Stimulated activated CD4-positive, alpha-beta T cell treated with anti-CD3 and anti-CD28 coated beads, Interleukin-15, amount 100 ng/mL, for 1 hour (primary cell): ENCODE measurements at regions not wholly inside any gene's neighbourhood (a gene's known extent, or its start where the extent isn't known, plus 50 kb on each side); places are given as distances from the start of the nearest gene placed in this dataset.

Experiments used
- DNase-seq, 2 donors: peaks; one replicate each; pipeline ENCODE4 v3.0.0-alpha.2; 2020; ENCODE audit warnings: low read depth in 1 of 2, low spot score in 1 of 2

DNA sequence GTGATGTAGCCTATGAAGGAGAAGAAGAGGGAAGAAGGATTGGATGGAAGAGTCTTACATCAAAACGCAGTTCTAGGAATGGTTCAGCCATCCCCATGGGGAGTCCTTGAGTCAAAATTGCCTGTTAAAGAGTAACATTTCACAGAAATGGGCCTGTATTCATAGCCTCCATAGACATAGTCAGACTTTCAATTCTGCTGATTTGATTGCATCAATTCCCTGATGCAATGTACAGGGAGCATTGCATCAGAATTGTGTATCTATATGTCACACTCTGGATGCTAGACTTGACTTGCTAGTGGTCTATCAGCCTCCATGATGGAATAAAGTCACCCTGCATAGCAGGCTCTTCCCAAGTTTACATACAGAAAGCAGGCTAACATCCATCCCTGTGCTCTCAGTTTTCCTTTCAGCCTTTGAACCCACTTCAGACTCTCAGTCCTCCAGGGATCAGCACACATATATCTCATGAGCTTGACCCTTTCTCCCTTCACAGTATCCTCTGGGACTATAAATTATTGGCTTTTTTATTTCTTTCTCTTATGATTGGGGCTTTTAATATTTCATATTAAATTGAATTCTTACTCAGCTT is 1111.7 kb upstream of the B3GALT2 start:
- no peak for DNase-seq

DNA sequence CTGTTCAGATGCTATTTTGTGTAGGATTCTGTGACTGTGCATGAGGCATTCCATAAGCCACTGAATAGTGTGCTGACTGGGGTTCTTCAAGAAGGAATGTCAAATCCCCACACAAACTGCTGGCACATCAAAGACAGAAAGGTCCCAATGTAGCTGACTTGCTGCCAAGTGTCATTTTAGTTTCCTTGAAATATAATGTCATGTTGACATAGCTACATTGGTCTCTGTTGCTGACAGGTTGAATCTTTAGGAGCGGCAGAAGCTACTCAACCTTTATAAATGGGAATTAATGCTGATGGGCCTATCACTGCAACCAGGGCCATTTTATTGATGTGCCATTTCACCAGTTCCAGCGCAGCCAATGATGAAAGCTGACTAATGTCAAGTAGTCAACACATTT is 1110.7 kb upstream of the B3GALT2 start:
- DNase-seq = no peak

- DNase-seq = no peak
Measured at GRCh38 chr1:194296201-194296600, 1109.8 kb upstream of the B3GALT2 start.

- DNase-seq = no peak
Measured at GRCh38 chr1:194295685-194296084, 1109.3 kb upstream of the B3GALT2 start.

GRCh38 chr1:194293851-194294405 is 1107.5 kb upstream of the B3GALT2 start:
- no peak for DNase-seq

DNA sequence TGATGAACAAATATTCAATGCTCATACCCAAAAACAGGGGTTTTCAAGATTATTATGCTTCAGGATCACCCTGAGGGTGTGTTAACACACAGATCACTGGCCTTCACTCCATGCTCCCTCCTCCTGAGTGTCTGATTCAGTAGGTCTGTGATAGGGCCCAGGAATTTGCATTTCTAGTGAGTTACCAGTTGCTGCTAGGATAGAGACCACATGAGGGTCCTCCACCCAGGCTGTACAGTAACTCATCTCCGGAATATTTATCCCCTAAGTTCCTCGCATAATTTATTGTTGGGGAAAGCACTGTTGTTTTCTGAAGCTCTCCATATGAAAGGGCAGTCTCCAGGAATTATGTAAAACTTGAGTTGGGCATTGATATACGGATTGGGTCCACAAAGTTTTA is 1106.6 kb upstream of the B3GALT2 start:
- no peak for DNase-seq

DNA sequence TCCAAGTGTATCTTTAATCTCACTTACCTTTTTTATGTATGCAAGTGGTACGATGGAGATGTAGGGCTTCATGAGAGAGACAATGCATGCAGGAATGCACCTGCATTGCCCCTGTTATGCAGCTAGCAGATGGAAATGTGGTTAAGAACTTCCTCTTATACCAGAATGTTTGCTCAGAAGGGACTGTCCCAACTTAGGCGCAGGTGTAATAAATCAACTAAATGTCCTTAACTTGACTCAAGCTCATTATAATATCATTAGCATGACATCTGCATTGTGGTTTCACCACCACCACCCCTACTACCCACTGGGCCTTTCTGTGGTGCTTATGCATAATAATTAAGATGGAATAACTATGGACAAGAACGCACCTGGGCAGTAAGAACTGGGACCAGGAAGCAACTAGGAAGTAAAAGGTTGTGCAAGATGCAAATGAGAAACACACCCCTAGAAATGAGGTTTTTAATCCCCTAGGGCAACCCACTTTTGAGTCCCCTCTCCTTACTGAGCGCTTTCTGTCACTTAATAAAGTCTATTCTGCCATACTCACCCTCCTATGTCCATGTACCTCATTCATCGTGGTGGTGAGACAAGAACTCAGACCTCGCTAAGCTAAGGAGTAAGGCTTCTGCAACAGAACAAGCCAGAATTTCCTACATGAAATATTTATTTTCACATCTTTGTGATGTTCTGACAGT is 1103.3 kb upstream of the B3GALT2 start:
- DNase-seq = peak in 1 of 2 donors; percentile 17

GRCh38 chr1:194288238-194288637 is 1101.8 kb upstream of the B3GALT2 start:
- DNase-seq = no peak

- DNase-seq = no peak
Measured at GRCh38 chr1:194281376-194281775, 1095.0 kb upstream of the B3GALT2 start.

GRCh38 chr1:194280463-194280862 is 1094.0 kb upstream of the B3GALT2 start:
- no peak for DNase-seq

- DNase-seq = no peak
Measured at GRCh38 chr1:194279975-194280374, 1093.6 kb upstream of the B3GALT2 start.

DNA sequence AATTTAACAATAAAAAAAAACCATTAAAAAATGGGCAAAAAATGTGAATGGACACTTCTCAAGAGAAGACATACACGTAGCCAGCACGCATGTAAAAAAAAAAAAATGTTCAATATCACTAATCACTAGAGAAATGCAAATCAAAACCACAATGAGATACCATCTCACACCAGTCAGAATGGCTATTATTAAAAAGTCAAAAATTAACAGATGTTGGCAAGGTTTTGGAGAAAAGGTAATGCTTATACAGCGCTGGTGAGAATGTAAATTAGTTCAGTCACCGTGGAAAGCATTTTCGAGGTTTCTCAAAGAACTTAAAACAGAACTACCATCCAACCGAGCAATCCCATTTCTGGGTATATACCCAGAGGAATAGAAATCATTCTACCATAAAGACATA is 1091.5 kb upstream of the B3GALT2 start:
- no peak for DNase-seq

- no peak for DNase-seq
Measured at GRCh38 chr1:194273660-194274059, 1087.2 kb upstream of the B3GALT2 start.

DNA sequence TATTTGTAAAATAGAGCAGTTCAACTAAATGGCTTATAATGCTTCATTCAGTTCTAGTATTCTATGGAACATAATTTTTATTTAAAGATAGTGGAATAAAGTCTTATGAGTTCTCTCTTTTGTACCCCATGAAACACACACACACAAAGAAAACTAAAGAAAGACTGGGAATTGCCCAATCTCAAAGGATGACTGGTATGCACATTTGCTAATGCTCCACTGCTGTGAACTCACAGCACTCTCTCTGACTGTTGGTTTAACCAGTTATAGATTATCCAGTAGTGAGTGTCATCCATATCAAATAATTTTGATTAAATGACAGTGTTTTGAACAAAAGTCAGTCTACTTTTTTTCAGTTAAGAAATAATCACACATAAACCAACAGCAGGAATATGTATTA is 1082.4 kb upstream of the B3GALT2 start:
- no peak for DNase-seq

- DNase-seq = no peak
Measured at GRCh38 chr1:194267021-194267420, 1080.6 kb upstream of the B3GALT2 start.

DNA sequence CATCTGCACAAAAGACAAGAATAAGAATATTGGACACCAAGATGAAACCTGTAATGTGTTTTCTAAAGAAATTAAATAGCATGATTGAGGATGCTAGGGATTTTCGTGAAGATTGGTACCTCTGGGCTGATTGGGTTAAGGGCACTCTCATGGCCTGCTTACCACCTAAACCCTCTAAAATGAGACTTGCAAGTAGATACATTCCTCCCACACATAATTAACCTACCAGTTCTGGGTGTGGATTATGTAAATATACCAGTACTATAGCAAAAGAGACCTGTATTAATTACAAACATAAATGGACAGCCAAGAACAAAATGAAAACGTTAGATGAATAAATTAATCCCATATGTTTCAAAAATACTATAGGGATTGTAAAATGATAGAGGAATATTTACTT is 1069.6 kb upstream of the B3GALT2 start:
- DNase-seq = no peak

DNA sequence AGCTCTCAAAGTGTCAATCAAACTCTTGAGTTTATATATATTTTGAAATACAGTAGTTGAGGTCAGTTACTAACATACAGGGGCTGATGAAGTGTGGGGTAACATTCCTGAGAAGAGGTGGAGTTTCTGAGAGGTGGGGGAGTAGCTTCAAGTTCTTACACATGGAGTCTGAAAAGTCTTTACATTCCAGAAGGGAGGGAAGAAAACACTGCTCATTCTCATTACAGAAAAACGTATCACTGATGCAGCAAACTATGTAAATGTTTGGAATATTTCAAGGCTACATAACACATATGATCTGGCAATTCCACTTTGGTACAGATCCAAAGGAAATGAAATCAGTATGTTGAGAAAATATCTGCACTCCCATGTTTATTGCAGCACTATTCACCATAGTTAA is 1065.8 kb upstream of the B3GALT2 start:
- no peak for DNase-seq

DNA sequence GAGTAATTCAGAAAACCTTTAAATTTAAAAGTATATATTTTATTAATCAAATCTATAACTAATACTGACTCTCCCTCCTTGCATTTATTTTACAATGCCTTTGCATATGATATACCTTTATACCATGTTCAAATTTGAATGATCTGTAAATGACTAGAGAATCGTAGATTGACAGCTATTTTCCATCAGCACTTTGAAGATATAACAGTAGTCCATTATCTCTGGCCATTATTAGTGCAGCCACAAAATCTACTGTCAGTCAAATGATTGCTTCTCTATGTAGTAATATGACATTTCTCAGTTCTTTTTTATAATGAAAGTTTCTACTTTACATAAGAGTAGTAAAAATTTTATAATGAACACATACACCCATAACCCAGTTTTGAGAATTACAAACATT is 1054.8 kb upstream of the B3GALT2 start:
- DNase-seq = no peak

GRCh38 chr1:194233069-194233468 is 1046.7 kb upstream of the B3GALT2 start:
- DNase-seq = no peak

DNA sequence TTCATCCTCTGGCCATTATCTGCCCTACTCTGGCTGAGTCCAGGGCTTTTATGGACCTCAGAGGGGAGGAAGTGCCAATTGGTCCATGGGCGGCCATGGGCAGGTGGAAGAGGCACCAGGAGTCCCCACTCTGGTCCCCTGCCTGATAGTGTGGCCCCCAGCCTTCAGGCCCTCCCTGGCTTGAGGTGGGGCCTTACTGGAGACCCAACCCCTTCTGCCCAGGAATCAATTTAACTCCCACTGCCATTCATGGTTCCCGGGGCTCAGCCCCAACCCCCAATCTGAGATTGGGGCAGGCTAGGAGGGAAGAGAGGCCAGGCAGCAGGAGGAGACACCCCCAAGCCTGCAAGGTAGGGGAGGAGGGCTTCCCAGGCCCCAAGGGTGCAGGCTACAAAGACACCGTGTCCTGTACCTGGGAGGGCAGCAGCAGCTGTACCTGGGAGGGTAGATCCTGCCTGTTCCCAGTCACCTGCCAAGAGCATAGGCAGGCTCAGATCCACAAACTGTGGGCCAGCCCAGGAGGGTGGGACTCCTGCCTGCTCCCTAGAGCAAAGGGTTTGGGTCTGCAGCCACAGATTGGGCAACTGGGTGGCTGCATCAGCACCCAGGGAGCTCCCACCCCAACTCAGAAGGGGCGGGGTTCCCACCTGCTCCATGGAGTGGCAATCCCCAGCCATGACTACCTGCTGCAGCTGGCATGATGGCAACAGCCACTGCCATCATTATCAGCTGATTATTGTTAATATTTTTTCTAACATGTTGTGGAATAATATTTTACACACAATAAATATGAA is 1044.1 kb upstream of the B3GALT2 start:
- DNase-seq = no peak

GRCh38 chr1:194228427-194228826 is 1042.0 kb upstream of the B3GALT2 start:
- DNase-seq = no peak

- no peak for DNase-seq
Measured at GRCh38 chr1:194227161-194227560, 1040.7 kb upstream of the B3GALT2 start.
